IPS-18c (cell line): ENCODE measurements at regions not wholly inside any gene's neighbourhood (a gene's known extent, or its start where the extent isn't known, plus 50 kb on each side); places are given as distances from the start of the nearest gene placed in this dataset.
"Not testable (repeated sequence)": the region's sequence is repeated elsewhere in the genome, so short reads cannot be mapped to it uniquely, and the experiment has no call there.

Experiments used
- H3K4me3 ChIP-seq: 2 replicates; pipeline ENCODE4 v1.7.0; 2013; ENCODE audit warnings: low read depth, mild to moderate bottlenecking, low read length, moderate library complexity; ENCODE audit not compliant: insufficient read depth
- H3K9me3 ChIP-seq: one replicate; pipeline ENCODE4 v1.6.1; 2013; ENCODE audit warnings: mild to moderate bottlenecking, low read length, moderate library complexity; ENCODE audit not compliant: control insufficient read depth, insufficient read depth

DNA sequence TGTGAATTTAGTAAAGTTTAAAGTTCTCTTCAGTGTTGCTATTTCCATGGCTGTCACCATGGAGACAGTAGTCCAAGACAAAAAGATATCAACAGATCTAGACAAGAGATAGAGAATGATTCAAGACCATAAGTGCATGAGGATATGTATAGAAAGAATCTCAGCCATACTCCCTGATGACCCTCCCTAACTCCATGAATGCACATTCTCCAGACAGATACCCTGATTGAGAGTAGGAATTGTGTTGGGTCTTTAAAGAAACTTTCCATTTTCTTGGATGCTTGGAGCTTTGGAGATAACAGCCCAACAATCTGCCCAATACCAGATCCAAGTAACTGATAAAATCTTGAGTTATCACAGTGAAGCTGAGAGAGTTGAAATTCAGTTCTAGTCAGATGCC, 1601.2 kb upstream of the CELF4 start:
- Histone ChIP-seq H3K9me3 (no peaks in the 10 kb centered on the region), H3K4me3 (no peak overlapping the region)

DNA sequence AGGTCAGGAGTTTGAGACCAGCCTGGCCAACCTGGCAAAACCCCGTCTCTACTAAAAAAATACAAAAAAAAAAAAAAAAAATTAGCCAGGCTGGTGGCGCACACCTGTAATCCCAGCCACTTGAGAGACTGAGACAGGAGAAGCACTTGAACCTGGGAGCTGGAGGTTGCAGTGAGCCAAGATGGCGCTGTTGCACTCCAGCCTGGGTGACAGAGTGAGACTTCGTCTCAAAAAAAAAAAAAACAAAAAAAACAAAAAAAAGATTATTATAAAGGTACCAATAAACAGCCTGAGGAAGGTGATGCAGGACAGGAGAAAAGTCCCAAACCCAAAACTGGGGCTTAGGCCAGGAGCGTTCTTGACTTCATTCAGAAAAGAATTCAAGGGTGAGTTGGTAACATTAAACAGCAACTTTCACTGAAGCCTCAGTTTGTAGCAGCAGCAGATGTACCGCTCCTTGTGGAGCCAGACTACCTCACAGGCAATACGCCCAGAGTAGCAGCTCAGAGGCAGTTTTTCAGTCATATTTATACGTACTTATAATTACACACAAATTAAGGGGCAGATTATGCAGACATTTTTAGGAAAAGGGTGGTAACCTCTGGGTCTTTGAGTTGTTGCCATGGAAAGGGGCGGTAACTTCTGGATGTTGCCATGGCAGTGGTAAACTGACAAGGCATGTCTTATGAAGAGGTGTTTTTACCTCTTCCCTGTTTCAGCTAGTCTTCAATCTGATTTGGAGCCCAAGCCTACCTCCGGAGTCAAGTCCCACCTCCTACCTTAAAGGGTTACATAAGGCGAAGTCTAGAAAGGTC, 1596.6 kb upstream of the CELF4 start:
- H3K9me3 ChIP-seq = no peaks in the 10 kb centered on the region
- no peak overlapping the region for H3K4me3 ChIP-seq

DNA sequence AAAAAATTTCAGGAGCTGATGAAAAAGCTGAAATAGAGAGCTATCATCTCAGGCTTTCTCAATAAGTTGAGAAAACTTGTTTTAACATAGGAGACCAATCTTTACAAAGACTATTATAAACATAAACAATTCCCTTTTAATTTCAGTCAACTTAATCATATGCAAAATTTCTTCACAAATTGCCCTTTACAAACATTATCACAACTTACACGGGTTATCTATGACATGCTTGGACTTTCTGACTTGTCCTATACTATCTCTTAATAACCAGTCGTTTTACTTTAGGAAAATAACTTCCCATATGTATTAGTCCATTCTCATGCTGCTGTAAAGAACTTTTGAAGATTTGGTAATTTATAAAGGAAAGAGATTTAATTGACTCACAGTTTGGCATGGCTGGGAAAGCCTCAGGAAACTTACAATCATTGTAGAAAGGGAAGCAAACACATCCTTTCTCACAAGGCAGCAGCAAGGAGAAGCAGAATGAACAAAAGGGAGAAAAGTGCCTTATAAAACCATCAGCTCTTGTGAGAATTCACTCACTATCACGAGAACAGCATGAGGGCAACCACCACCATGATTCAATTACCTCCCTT, 1583.7 kb upstream of the CELF4 start:
- peaks cover 9% of the 10 kb centered on the region for H3K9me3 ChIP-seq
- no peak overlapping the region for H3K4me3 ChIP-seq

DNA sequence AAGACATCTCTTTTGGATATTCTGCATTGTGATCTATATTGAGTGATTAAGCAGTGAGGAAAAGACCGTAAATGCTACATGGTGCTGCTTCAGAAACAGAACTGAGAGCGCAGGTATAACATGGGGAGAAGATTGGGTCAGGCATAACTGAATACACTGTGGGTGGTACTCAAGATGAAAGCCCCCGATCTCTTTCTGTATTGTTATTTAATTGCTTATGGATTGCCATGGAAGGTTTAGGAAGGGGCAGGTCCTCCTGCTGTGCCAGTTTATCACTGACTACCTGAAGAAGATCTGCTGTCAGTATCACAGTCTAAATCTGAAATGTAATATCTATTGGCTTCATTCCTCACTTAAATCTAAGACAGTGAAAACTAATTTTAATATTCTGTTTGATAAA, 1568.7 kb upstream of the CELF4 start:
- Histone ChIP-seq H3K9me3 (no peaks in the 10 kb centered on the region), H3K4me3 (no peak overlapping the region)

DNA sequence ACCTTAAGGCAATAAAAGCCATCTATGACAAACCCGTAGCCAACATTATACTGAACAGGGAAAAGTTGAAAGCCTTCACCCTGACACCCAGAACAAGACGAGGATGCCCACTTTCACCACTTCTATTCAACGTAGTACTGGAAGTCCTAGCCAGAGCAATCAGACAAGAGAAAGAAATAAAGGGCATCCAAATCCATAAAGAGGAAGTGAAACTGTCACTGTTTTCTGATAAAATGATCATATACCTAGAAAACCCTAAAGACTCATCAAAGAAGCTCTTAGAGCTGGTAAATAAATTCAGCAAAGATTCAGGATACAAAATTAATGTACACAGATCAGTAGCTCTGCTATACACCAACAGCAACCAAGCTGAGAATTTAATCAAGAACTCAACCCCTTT, 1561.9 kb upstream of the CELF4 start:
- H3K4me3 ChIP-seq, H3K9me3 ChIP-seq: not testable (repeated sequence)

DNA sequence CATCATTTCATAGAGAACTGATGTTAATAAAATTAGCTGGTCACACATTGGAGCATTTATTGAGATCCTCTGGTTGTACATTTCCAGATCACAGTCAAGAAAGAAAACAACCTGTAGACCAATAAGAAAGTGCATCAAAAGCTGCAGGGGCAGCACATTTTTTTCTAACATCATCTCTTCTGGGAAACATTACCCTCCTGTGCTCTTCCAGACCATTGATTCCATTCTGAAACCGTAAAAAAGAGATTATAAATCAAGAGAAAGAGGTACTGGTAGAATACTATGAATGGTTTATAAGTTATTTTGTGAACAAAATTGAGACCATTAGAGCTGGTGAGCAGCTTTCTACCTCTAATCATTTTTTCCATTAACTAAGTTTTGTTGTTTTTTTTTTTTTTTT, 1548.2 kb upstream of the CELF4 start:
- H3K4me3 ChIP-seq = no peak overlapping the region
- H3K9me3 ChIP-seq = no peaks in the 10 kb centered on the region

DNA sequence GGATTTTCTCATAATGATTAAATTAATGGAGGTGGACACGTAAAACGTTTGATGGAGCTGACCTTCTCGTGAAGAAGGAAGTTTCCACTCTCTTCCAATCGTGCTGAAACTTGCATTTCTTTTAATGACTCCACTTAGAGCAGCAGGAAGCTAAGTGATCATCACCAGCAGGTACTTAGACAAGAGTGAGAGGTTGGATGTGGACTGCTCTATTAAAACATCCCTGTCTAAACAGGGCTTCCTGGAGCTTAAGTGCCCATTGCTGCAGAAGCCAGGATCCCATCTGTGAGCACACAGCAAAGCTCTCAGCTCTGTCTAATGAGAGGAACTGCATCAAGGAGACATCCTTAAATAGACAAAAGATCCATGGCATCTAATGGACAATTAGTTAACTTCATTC, 1539.5 kb upstream of the CELF4 start:
- Histone ChIP-seq H3K4me3 (no peak overlapping the region), H3K9me3 (no peaks in the 10 kb centered on the region)

DNA sequence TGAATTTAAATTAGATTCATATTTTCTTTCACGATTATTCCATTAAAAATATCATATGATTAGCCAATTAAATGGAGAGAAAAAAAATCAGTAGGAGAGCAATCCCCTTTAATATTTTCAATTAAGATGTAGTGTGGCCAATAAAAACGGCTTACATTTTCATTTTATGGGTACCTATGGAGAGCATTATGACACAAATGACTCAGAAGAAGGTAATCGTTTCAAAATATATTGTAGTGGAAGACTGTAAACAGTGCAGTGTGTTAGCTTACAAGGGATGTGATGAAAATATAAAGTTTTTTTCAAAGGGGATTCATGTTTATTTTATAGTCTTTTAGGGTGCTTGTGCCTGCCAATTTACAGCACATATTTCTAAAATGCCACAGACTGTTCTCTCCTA, 1507.4 kb upstream of the CELF4 start:
- H3K4me3 ChIP-seq = no peak overlapping the region
- no peaks in the 10 kb centered on the region for H3K9me3 ChIP-seq

DNA sequence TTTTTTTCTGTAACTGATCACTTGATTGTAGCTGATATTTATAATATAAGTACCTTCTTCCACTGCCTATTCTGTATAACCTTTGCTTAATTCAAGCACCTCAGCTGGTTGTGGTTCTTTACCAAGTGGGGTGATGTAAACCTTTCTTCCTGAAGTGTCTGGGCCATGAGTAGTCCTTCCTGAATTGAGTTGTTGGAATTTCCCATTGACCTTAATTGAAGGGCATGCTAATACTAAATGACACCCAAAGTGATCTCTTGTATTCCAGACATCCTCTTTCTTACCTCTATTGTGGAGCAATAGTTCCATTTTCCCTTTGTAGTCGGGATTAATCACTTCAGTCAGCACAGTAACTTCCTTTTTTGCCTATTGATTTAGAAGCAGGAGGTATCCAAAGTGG, 1496.8 kb upstream of the CELF4 start:
- Histone ChIP-seq H3K4me3 (no peak overlapping the region), H3K9me3 (no peaks in the 10 kb centered on the region)

DNA sequence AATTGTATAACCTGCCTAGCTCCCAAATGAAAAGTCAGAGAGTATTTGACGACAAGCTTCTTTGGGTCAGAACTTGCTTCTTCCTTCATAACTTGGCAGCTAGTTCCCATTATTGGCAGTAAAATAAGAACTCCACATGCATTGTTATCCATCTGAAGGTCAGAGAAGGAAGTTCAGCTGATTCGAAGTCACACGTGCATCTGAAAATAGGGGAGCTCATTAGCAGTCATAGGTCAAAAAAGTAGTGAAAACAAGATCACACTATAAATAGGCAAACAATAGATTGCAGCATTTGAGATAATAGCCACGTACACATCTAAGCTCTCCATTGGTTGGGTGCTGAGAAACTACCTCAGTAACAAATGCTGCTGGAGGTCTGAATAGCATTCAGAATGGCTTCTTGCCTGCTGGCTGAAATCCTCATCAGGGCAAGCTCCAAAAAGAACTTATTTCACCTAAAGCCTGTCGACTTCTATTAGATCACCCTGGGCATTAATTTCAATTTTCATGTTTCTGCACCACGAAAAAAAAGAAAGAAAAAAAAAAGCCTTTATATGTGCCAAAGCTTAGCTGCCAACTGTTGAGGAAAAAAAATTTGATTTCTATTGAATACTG, 1492.9 kb upstream of the CELF4 start:
- Histone ChIP-seq H3K4me3 (no peak overlapping the region), H3K9me3 (no peaks in the 10 kb centered on the region)

DNA sequence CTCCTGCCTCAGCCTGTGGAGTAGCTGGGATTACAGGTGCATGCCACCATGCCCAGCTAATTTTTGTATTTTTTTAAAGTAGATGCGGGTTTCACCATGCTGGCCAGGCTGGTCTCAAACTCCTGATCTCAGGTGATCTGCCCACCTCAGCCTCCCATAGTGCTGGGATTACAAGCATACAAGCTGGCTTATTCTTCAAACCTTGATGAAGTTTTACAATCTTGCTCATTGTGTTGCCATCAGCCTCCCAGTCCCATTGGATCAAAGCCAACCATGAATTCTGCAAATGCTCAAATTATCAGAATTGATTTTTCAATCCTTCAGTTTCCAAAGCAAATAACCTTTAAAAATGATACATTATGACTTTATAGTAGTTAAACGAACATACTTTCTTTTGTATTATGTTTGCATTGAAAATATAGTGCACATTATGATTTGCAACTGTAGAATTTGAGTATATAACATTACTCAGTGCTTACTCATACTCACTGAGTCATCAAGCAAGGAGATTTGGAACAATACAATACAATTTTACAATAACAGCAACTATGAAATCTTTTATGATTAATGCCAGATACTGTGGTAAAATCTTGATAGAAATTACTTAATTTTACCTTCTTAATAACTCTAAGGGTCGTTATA, 1491.9 kb upstream of the CELF4 start:
- no peak overlapping the region for H3K4me3 ChIP-seq
- H3K9me3 ChIP-seq = no peaks in the 10 kb centered on the region

DNA sequence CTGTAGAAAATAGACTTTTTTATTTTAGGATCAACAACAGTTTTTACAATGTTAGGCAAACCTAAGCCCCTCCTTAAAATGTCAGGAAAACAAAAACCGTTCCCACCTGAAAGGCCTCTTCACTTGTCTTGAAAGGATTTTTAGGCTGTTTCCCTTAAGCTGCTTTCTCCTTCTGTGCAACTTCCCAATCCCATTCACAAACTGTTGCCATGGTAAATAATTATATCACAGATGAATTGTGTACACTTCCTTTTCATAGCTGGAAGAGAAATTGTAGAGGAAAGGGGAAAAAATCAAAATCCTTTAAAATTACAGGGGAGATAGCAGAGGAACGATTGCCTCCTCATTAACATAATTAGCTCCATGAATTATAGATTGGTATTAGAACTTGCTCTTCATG, 1488.0 kb upstream of the CELF4 start:
- no peaks in the 10 kb centered on the region for H3K9me3 ChIP-seq
- H3K4me3 ChIP-seq = no peak overlapping the region

DNA sequence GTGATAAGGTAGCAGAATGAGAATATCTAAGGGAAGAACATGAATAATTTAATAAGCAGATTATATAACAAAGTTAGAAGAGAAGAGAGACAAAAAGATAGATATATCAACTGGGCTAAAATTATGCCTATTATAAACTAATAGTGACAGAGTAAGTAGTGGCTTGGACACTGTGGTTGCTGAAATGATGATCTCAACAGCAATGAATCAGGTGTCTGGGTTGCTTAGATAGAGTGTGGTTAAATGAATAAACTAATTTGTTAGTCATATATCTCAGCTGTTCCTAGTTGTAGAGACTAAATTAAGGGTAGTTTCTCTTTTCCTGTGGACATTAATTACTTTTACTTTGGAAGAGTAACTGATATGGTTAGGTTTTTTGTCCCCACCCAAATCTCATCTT, 1485.4 kb upstream of the CELF4 start:
- no peaks in the 10 kb centered on the region for H3K9me3 ChIP-seq
- H3K4me3 ChIP-seq = no peak overlapping the region

DNA sequence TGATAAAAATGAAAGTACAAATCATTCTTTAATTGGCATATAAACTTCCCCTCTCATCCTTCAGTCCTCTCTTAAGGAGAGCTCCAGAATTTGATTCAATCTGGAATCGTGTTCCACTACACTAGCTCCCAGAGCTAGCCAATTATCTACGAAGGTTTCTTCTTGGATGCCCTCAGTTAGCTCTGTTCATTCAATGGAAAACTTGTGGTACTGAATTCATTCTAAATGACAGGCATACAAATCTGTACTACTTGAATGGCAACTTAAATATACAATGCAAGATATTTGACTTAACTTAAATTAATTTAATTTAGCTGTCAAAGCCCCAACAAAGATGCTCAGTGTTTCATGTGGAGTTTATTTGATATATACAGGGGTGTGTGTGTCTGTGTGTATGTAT, 1474.2 kb upstream of the CELF4 start:
- Histone ChIP-seq H3K4me3 (no peak overlapping the region), H3K9me3 (no peaks in the 10 kb centered on the region)

DNA sequence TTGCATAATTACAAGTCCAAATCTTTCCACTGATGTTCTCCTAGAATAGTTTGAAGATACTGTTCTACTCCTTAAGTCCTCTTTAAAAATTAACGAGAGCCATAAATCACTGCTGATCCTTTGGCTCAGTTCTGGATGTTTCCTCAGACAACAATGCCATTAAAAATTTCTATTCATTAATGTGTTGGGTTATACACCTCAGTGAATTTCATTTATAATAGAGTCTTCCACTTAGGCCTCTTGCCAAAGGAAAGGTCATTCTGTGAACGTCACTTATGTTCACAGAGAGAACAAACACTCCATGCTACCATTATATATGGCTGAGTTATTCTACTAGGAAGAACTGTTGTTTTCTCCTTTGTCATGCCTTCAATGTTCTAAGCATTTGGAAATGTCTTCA, 1472.3 kb upstream of the CELF4 start:
- H3K4me3 ChIP-seq = no peak overlapping the region
- no peaks in the 10 kb centered on the region for H3K9me3 ChIP-seq

DNA sequence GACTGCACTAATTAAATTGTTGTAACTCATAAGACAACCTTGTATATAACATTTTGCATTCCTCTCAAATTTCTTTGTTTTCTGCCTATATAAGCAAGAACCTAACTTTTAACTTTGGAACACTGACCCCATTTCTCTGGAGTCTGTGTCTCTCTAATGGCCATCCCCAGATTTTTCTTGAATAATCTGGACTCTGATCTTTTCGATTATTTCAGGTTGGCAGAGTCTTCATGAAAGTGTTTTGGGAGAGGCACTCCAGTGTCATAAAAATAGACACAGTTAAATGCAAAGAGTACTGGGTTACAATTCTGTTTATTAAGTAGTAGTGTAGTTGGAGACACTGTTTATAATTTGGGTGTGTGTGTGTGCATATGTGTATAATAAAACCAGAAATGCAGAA, 1467.7 kb upstream of the CELF4 start:
- H3K4me3 ChIP-seq = no peak overlapping the region

DNA sequence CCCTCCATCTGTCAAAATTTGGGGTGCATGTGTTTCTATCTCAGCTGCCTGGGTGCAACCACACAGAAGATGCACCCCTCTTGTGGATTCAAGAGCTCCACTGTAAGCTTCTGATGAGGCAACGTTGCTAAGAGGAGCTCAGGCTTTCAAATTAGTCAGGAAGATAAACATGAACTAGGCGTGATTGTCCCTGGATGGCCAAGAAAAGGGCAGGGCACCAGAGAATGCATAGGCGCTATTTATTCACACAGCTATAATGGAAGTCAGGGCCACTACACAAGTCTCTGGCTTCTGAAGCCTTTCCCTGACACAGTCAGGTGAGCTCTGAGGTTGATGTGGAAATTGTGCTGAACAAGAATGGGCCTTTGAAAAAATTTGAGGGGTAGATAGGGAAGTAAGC, 1466.0 kb upstream of the CELF4 start:
- Histone ChIP-seq H3K4me3 (no peak overlapping the region), H3K9me3 (no peaks in the 10 kb centered on the region)

More for the DNA sequence above, 1467.7 kb upstream of the CELF4 start:
- no peaks in the 10 kb centered on the region for H3K9me3 ChIP-seq

DNA sequence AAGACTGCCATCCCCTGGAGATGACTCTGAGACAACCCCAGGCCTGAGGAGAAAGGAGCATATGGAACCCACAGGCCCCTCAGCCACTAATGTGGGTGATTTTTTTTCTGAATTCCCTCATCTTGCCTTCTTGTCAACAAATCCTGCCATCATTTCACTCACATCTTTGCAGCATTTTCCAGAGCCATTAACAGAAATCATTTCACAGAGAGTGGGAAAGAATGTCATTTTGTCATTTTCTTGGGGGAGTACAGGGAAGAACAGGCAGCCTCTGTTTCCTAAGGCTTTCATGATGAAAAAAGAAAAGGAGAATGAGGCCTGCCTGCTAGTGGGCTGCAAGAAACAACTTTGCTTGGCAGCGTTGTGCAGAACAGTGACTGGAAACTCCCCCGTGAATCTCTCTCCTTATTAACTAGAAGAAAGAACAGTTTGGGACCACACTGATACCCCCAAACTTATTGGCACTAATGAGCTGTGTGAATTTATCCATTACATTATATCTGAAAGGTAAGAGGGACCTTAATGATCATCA, 1464.6 kb upstream of the CELF4 start:
- Histone ChIP-seq H3K9me3 (no peaks in the 10 kb centered on the region), H3K4me3 (no peak overlapping the region)
